ENCODE measurements at regions not wholly inside any gene's neighbourhood (a gene's known extent, or its start where the extent isn't known, plus 50 kb on each side); places are given as distances from the start of the nearest gene placed in this dataset.
"Not testable (repeated sequence)": the region's sequence is repeated elsewhere in the genome, so short reads cannot be mapped to it uniquely, and the experiment has no call there.

GRCh38 chr16:80915079-80915450 is 91.6 kb downstream of the CMC2 start:
- no peak for DNase-seq (ENCODE audit: low read depth)

- DNase-seq (ENCODE audit: low read depth), result no peak
These were observed 92.2 kb downstream of the CMC2 start for GRCh38 chr16:80914379-80915078.

- no peak for DNase-seq (ENCODE audit: low read depth)
These were observed 93.3 kb downstream of the CMC2 start for GRCh38 chr16:80913397-80913796.

- no peak for DNase-seq (ENCODE audit: low read depth)
These were observed 94.0 kb downstream of the CMC2 start for GRCh38 chr16:80912651-80913050.

- DNase-seq (ENCODE audit: low read depth), result no peak
These were observed 96.3 kb downstream of the CMC2 start for GRCh38 chr16:80910434-80910833.

- DNase-seq (ENCODE audit: low read depth), result no peak
These were observed 97.0 kb downstream of the CMC2 start for GRCh38 chr16:80909720-80910119.

GRCh38 chr16:80906169-80906568 is 100.5 kb downstream of the CMC2 start:
- DNase-seq (ENCODE audit: low read depth), result not testable (repeated sequence)

GRCh38 chr16:80903616-80904015 is 99.2 kb upstream of the CDYL2 start:
- DNase-seq (ENCODE audit: low read depth), result no peak

GRCh38 chr16:80902306-80903110 is 98.1 kb upstream of the CDYL2 start:
- DNase-seq (ENCODE audit: low read depth), result no peak

- DNase-seq (ENCODE audit: low read depth), result no peak
These were observed 96.2 kb upstream of the CDYL2 start for GRCh38 chr16:80900593-80900954.

GRCh38 chr16:80899809-80900592 is 95.6 kb upstream of the CDYL2 start:
- peak; percentile 92 for DNase-seq (ENCODE audit: low read depth)

GRCh38 chr16:80896776-80897175 is 92.4 kb upstream of the CDYL2 start:
- DNase-seq (ENCODE audit: low read depth), result no peak

- DNase-seq (ENCODE audit: low read depth), result no peak
These were observed 89.7 kb upstream of the CDYL2 start for GRCh38 chr16:80894091-80894490.

- DNase-seq (ENCODE audit: low read depth), result no peak
These were observed 89.3 kb upstream of the CDYL2 start for GRCh38 chr16:80893686-80894085.

GRCh38 chr16:80892395-80892794 is 88.0 kb upstream of the CDYL2 start:
- not testable (repeated sequence) for DNase-seq (ENCODE audit: low read depth)

- DNase-seq (ENCODE audit: low read depth), result no peak
These were observed 85.5 kb upstream of the CDYL2 start for GRCh38 chr16:80889779-80890359.

GRCh38 chr16:80887062-80887461 is 82.7 kb upstream of the CDYL2 start:
- DNase-seq (ENCODE audit: low read depth), result no peak

GRCh38 chr16:80883816-80884215 is 79.4 kb upstream of the CDYL2 start:
- no peak for DNase-seq (ENCODE audit: low read depth)

- no peak for DNase-seq (ENCODE audit: low read depth)
These were observed 78.8 kb upstream of the CDYL2 start for GRCh38 chr16:80883159-80883642.

- DNase-seq (ENCODE audit: low read depth), result no peak
These were observed 71.2 kb upstream of the CDYL2 start for GRCh38 chr16:80875616-80876015.

- DNase-seq (ENCODE audit: low read depth), result no peak
These were observed 70.5 kb upstream of the CDYL2 start for GRCh38 chr16:80874925-80875324.

GRCh38 chr16:80862160-80862705 is 57.8 kb upstream of the CDYL2 start:
- DNase-seq (ENCODE audit: low read depth), result no peak
